ENCODE measurements at regions not wholly inside any gene's neighbourhood (a gene's known extent, or its start where the extent isn't known, plus 50 kb on each side); places are given as distances from the start of the nearest gene placed in this dataset.

DNA sequence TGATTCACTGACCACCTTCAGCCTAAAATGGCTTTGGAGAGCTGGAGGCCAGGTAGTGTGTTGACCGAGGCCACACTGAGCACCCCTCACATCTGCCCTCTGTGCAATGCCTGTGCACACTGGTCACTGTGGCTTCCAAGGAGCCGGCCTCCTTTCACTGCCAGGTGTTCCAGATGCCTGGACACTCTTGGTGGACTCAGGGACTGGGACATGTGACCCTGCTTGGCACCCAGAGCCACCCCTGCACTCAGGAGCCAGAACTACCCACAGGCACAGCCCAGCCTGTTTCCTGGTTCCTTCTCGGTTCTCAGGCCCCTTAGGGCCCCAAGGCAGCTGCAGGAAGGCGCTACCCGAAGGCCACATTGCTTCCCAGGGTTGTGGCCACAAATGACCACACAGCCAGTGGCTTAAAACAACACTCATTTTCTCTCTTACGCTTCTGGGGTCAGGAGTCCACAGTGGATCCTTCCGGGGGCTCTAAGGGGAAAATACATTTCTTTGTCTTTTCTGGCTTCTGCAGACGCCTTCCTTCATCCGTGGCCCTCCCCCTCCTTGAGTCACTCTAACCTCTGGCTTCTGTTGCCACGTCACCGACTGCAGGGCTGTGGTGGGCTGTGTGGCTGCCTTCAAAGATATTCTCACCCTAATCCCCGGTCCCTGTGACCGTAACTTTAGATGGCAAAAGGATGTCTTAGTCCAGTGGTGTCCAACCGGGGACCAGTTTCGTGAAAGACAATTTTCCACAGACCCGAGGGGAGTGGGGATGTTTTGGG is 78.6 kb downstream of the ASB1 start:
- H3K4me3 ChIP-seq, result no peak overlapping the region
- intact Hi-C loops (cut with DNase I), result loop anchor here in 1 of 4 donors (10.0 kb wide), 1 partner anchor 289 kb away; no protein-coding TSS in a partner anchor
- no peaks in the 10 kb centered on the region for H3K4me1 ChIP-seq (ENCODE audit: insufficient read depth)
- no peaks in the 10 kb centered on the region for H3K27me3 ChIP-seq
- H3K36me3 ChIP-seq, result no peaks in the 10 kb centered on the region
- WGBS, 3 donors, result 91 to 93% (median 92%) methylated on average over 16 of the region's 16 CpGs
- no peak overlapping the region for H3K27ac ChIP-seq
- TF ChIP-seq EP300 (IDR thresholded peaks at IDR 0.05) (no peak), POLR2A (IDR thresholded peaks at IDR 0.05) (no peak)
- TF ChIP-seq, protein P1, sequence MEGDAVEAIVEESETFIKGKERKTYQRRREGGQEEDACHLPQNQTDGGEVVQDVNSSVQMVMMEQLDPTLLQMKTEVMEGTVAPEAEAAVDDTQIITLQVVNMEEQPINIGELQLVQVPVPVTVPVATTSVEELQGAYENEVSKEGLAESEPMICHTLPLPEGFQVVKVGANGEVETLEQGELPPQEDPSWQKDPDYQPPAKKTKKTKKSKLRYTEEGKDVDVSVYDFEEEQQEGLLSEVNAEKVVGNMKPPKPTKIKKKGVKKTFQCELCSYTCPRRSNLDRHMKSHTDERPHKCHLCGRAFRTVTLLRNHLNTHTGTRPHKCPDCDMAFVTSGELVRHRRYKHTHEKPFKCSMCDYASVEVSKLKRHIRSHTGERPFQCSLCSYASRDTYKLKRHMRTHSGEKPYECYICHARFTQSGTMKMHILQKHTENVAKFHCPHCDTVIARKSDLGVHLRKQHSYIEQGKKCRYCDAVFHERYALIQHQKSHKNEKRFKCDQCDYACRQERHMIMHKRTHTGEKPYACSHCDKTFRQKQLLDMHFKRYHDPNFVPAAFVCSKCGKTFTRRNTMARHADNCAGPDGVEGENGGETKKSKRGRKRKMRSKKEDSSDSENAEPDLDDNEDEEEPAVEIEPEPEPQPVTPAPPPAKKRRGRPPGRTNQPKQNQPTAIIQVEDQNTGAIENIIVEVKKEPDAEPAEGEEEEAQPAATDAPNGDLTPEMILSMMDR (IDR thresholded peaks at IDR 0.05), result no peak
- no peaks in the 10 kb centered on the region for H3K9me3 ChIP-seq
- peak in 1 of 5 donors; percentile 10 for DNase-seq

DNA sequence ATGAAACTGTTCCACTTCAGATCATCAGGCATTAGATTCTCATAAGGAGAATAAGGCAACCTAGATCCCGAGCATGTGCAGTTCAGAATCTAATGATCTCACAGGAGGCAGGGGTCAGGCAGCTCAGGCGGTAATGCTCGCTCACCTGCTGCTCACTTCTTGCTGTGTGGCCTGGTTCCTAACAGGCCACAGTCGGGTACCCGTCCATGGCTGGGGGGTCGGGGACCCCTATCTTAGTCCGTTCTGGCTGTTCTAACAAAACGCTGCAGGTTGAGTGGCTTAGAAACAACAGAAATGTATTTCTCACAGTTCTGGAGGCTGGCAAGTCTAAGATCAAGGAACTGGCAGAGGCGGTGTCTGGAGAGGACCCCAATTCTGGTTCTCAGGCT is 79.2 kb downstream of the ASB1 start:
- Histone ChIP-seq H3K4me1 (ENCODE audit: insufficient read depth) (no peaks in the 10 kb centered on the region), H3K27ac (no peak overlapping the region)
- DNase-seq, result peak in 1 of 5 donors; percentile 6

DNA sequence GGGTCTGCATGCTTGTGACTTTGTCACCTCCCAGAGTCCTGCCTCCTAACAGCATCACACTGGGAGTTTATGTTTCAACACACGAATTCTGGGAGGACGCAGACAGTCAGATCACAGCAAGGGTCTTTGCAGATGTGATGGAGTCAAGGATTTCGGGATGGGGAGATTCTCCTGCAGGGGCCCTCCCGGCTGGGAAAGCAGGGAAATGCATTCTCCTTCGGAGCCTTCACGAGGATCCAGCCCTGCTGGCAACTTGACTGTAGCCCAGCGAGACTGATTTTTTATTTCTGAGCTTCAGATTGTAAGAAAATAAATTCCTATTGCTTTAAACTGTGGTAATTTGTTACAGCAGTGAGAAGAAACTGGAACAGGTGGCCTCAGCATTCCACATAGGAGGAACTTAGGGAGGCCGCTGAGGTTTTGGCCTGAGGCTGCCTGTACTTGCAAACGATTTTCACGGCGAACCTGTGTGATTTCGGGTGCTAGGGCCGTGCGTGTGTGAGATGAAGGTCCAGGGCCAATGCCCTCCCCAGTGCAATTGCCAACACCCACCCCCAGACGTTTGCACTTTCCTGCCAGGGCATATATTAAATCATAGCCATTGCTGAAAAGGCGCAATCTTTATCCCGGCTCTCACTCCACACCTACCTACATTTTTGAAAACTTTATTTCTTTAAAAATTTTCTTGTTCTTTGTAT is 79.8 kb downstream of the ASB1 start:
- Histone ChIP-seq H3K27me3 (no peaks in the 10 kb centered on the region), H3K36me3 (no peaks in the 10 kb centered on the region), H3K27ac (no peak overlapping the region), H3K9me3 (no peaks in the 10 kb centered on the region), H3K4me1 (ENCODE audit: insufficient read depth) (no peaks in the 10 kb centered on the region), H3K4me3 (no peak overlapping the region)
- DNase-seq, result peak in 1 of 5 donors; percentile 7
- intact Hi-C loops (cut with DNase I), result loop anchor here in 1 of 4 donors (10.0 kb wide), 1 partner anchor 288 kb away; no protein-coding TSS in a partner anchor
- WGBS, 3 donors, result 65 to 74% (median 70%) methylated on average over 17 of the region's 17 CpGs
- TF ChIP-seq POLR2A (IDR thresholded peaks at IDR 0.05), result no peak
- TF ChIP-seq EP300 (IDR thresholded peaks at IDR 0.05), result no peak
- TF ChIP-seq, protein P1 (IDR thresholded peaks at IDR 0.05), result no peak

More for the DNA sequence above, 79.2 kb downstream of the ASB1 start:
- Histone ChIP-seq H3K9me3 (no peaks in the 10 kb centered on the region), H3K36me3 (no peaks in the 10 kb centered on the region), H3K4me3 (no peak overlapping the region), H3K27me3 (no peaks in the 10 kb centered on the region)
- intact Hi-C loops (cut with DNase I), result loop anchor here in 1 of 4 donors (10.0 kb wide), 1 partner anchor 289 kb away; no protein-coding TSS in a partner anchor
- TF ChIP-seq EP300 (IDR thresholded peaks at IDR 0.05) (no peak), POLR2A (IDR thresholded peaks at IDR 0.05) (no peak)
- TF ChIP-seq, protein P1 (IDR thresholded peaks at IDR 0.05), result no peak
- WGBS, 3 donors, result 90 to 92% (median 91%) methylated on average over 9 of the region's 9 CpGs

DNA sequence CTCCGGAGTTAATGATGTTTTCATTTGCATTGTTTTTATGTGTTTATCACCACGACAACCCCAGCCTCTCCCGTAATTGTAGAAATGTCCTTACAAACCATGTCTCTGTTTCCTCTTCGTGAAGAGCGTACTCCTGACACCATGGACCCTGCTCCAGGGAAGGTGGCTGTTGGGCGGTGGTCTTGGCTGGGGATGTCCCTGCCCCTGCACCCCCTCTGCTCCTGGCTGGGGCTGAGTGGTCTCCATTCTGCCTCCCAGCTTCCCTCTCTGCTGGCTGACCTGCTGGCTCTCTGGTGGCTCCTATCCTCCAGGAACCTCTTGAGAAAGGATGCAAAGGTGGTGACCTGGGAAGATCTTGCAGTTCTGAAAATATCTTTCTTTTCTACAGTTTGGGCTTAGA is 81.1 kb downstream of the ASB1 start:
- TF ChIP-seq EP300 (IDR thresholded peaks at IDR 0.05), result no peak
- TF ChIP-seq, protein P1 (IDR thresholded peaks at IDR 0.05), result no peak
- no peak for TF ChIP-seq POLR2A (IDR thresholded peaks at IDR 0.05)
- Histone ChIP-seq H3K4me3 (no peak overlapping the region), H3K9me3 (no peaks in the 10 kb centered on the region), H3K27ac (no peak overlapping the region), H3K27me3 (no peaks in the 10 kb centered on the region), H3K4me1 (ENCODE audit: insufficient read depth) (no peaks in the 10 kb centered on the region), H3K36me3 (no peaks in the 10 kb centered on the region)
- intact Hi-C loops (cut with DNase I), result loop anchor here in 1 of 4 donors (10.0 kb wide), 1 partner anchor 287 kb away; no protein-coding TSS in a partner anchor
- DNase-seq, result peak in 1 of 5 donors; percentile 5
- 58 to 75% (median 68%) methylated on average over 6 of the region's 6 CpGs for WGBS, 3 donors

Data from ovary (tissue), 7 donors.